ENCODE measurements at regions not wholly inside any gene's neighbourhood (a gene's known extent, or its start where the extent isn't known, plus 50 kb on each side); places are given as distances from the start of the nearest gene placed in this dataset.

GRCh38 chr1:212192261-212192998 is 92.8 kb upstream of the PPP2R5A start:
- DNase-seq, result no peak

GRCh38 chr1:212196355-212196754 is 88.9 kb upstream of the PPP2R5A start:
- no peak for DNase-seq

GRCh38 chr1:212201461-212201860 is 83.7 kb upstream of the PPP2R5A start:
- DNase-seq, result no peak

- no peak for DNase-seq
Measured at GRCh38 chr1:212203630-212204029, 81.6 kb upstream of the PPP2R5A start.

- no peak for DNase-seq
Measured at GRCh38 chr1:212205006-212205405, 80.2 kb upstream of the PPP2R5A start.

- DNase-seq, result no peak
Measured at GRCh38 chr1:212205843-212206242, 79.4 kb upstream of the PPP2R5A start.

GRCh38 chr1:212207118-212207517 is 78.1 kb upstream of the PPP2R5A start:
- no peak for DNase-seq

GRCh38 chr1:212207822-212208520 is 77.2 kb upstream of the PPP2R5A start:
- no peak for DNase-seq

- DNase-seq, result no peak
Measured at GRCh38 chr1:212208978-212209644, 76.1 kb upstream of the PPP2R5A start.

GRCh38 chr1:212211371-212211770 is 73.8 kb upstream of the PPP2R5A start:
- DNase-seq, result no peak

- DNase-seq, result no peak
Measured at GRCh38 chr1:212212343-212212742, 72.9 kb upstream of the PPP2R5A start.

GRCh38 chr1:212212906-212213305 is 72.3 kb upstream of the PPP2R5A start:
- no peak for DNase-seq

- no peak for DNase-seq
Measured at GRCh38 chr1:212213784-212214183, 71.4 kb upstream of the PPP2R5A start.

- DNase-seq, result no peak
Measured at GRCh38 chr1:212214325-212214724, 70.9 kb upstream of the PPP2R5A start.

GRCh38 chr1:212215910-212216309 is 69.3 kb upstream of the PPP2R5A start:
- no peak for DNase-seq

GRCh38 chr1:212217633-212218032 is 67.6 kb upstream of the PPP2R5A start:
- no peak for DNase-seq

GRCh38 chr1:212218065-212218464 is 67.1 kb upstream of the PPP2R5A start:
- no peak for DNase-seq

- DNase-seq, result no peak
Measured at GRCh38 chr1:212218911-212219310, 66.3 kb upstream of the PPP2R5A start.

GRCh38 chr1:212219679-212220463 is 65.3 kb upstream of the PPP2R5A start:
- no peak for DNase-seq

- DNase-seq, result no peak
Measured at GRCh38 chr1:212221801-212222200, 63.4 kb upstream of the PPP2R5A start.

GRCh38 chr1:212224102-212224501 is 61.1 kb upstream of the PPP2R5A start:
- no peak for DNase-seq

- DNase-seq, result no peak
Measured at GRCh38 chr1:212225416-212225815, 59.8 kb upstream of the PPP2R5A start.

- no peak for DNase-seq
Measured at GRCh38 chr1:212225871-212226302, 59.3 kb upstream of the PPP2R5A start.

Measured in activated effector memory CD4-positive, alpha-beta T cell treated with Interleukin-2 at 50 U/mL for 16 hours (primary cell).